Right atrium auricular region (tissue), 2 donors: ENCODE measurements at regions not wholly inside any gene's neighbourhood (a gene's known extent, or its start where the extent isn't known, plus 50 kb on each side); places are given as distances from the start of the nearest gene placed in this dataset.

Source experiments
- DNase-seq: peaks from one replicate; pipeline ENCODE4 v3.0.0-alpha.2; 2019; ENCODE audit warnings: low spot score
- H3K27ac ChIP-seq, 2 donors: fragments of 200-600 bp; sonication (generic); 1 replicate in 1 of 2; 2 replicates in 1 of 2; pipeline ENCODE4 v1.5.1; 2016 to 2019
- H3K27me3 ChIP-seq, 2 donors: fragments of 200-600 bp; sonication (generic); one replicate each; pipeline versions ENCODE4 v1.5.1 to v1.6.0; 2017 to 2019
- H3K36me3 ChIP-seq: fragments of 200-600 bp; sonication (generic); one replicate; pipeline ENCODE4 v1.5.1; 2016
- H3K4me1 ChIP-seq, 2 donors: fragments of 200-600 bp; sonication (generic); one replicate each; pipeline versions ENCODE4 v1.5.1 to v1.6.0; 2017 to 2019
- H3K4me3 ChIP-seq, 2 donors: fragments of 200-600 bp; sonication (generic); 1 replicate in 1 of 2; 2 replicates in 1 of 2; pipeline ENCODE4 v1.5.1; 2017 to 2019; ENCODE audit warnings: mild to moderate bottlenecking in 1 of 2, moderate library complexity in 1 of 2
- H3K9me3 ChIP-seq, 2 donors: fragments of 200-600 bp; sonication (generic); one replicate each; pipeline ENCODE4 v1.5.1; 2019
- TF ChIP-seq, protein P1 (sequence below), 2 donors: fragments of 200-600 bp; sonication (generic); IDR thresholded peaks; one replicate each; pipeline ENCODE4 v1.5.1; 2019; ENCODE audit warnings: antibody characterized with exemption in 2 of 2

GRCh38 chr11:20211691-20212090, 51.4 kb upstream of the DBX1 start:
- no peak for DNase-seq
- Histone ChIP-seq H3K27me3 (no peaks in the 10 kb centered on the region), H3K4me1 (no peaks in the 10 kb centered on the region), H3K27ac (no peak overlapping the region), H3K36me3 (no peaks in the 10 kb centered on the region), H3K4me3 (no peak overlapping the region), H3K9me3 (no peaks in the 10 kb centered on the region)
- TF ChIP-seq, protein P1, sequence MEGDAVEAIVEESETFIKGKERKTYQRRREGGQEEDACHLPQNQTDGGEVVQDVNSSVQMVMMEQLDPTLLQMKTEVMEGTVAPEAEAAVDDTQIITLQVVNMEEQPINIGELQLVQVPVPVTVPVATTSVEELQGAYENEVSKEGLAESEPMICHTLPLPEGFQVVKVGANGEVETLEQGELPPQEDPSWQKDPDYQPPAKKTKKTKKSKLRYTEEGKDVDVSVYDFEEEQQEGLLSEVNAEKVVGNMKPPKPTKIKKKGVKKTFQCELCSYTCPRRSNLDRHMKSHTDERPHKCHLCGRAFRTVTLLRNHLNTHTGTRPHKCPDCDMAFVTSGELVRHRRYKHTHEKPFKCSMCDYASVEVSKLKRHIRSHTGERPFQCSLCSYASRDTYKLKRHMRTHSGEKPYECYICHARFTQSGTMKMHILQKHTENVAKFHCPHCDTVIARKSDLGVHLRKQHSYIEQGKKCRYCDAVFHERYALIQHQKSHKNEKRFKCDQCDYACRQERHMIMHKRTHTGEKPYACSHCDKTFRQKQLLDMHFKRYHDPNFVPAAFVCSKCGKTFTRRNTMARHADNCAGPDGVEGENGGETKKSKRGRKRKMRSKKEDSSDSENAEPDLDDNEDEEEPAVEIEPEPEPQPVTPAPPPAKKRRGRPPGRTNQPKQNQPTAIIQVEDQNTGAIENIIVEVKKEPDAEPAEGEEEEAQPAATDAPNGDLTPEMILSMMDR (IDR thresholded peaks at IDR 0.05): no peak
